Heart left ventricle (tissue), 13 donors: ENCODE measurements at regions not wholly inside any gene's neighbourhood (a gene's known extent, or its start where the extent isn't known, plus 50 kb on each side); places are given as distances from the start of the nearest gene placed in this dataset.

Experiments used
- POLR2A ChIP-seq, 2 donors: fragments of 450-650 bp; IDR thresholded peaks; one replicate each; pipeline ENCODE4 v1.6.1; 2017; ENCODE audit warnings: antibody characterized with exemption in 2 of 2, mild to moderate bottlenecking in 2 of 2, moderate library complexity in 2 of 2
- TF ChIP-seq, protein P1 (sequence below), 12 donors: fragments of 200-600 bp; sonication (generic) in 4 of 12; IDR thresholded peaks; one replicate each; pipeline versions ENCODE4 v1.5.0 to v1.8.0; 2018 to 2022; ENCODE audit warnings: antibody characterized with exemption in 12 of 12, mild to moderate bottlenecking in 5 of 12
- donor health status: ischemic (EF 13 %, LVEDD 7.1; RV severe dilation, severe dysfunction).
- donor health status: DM: no; HTN: yes; CAD: no.
- donor health status: DM: no; HTN: no; CAD: no.
- donor health status: ischemic (EF 25% LVEDD 6.9; RV normal size, moderate dysfunction).
- donor health status: ischemic (EF 25% LVEDD 5.7; RV mildly dilated, moderate dysfunction).
- donor health status: ischemic (EF 35%, LVEDD 5.7; RV mildly dilated, moderate dysfunction).
- donor health status: nonischemic (EF 11% LVEDD 7.7; RV severe dilation, severe dysfunction).
- donor health status: DM: yes; HTN: yes; CAD: no.
- donor health status: PGD.
- donor health status: ischemic (EF 29% LVEDD 5.4; RV normal size, mild dysfunction).
- donor health status: nonischemic (EF 23%, LVEDD 6.1; RV moderate dilation, normal function).

DNA sequence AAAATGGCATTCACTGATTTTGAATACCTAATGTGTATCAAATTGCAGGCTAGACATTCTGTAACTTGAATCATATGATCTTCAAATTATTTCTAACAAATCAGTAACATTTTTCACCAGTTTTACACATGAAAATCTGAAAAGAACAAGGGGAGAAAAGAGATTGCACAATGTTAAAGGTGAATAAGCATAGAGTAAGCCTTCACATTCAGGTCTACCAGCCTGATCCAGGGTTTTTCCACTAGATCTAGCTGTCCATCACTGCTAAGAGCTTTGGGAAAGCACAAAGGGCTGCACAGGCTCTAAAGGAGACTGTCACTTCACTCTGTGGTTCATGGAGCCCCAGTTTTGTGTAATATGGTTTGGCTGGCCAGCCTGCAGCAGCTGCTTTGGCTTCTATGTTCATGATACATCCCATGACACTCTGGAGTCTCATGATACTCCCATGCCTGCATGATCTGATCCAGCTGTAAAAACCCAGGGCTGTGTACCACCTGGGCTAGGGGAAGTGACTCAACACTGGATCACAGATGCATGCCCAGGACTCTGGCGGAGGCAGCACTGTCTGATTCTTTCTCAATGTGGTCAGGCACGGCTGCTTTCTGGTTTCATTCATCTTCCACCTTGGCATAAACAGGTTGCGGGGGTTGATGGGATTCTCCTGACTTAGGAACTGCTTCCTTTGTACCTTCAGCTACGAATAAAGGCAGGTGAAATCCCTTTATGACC, 859.7 kb downstream of the GALC start:
- TF ChIP-seq, protein P1, sequence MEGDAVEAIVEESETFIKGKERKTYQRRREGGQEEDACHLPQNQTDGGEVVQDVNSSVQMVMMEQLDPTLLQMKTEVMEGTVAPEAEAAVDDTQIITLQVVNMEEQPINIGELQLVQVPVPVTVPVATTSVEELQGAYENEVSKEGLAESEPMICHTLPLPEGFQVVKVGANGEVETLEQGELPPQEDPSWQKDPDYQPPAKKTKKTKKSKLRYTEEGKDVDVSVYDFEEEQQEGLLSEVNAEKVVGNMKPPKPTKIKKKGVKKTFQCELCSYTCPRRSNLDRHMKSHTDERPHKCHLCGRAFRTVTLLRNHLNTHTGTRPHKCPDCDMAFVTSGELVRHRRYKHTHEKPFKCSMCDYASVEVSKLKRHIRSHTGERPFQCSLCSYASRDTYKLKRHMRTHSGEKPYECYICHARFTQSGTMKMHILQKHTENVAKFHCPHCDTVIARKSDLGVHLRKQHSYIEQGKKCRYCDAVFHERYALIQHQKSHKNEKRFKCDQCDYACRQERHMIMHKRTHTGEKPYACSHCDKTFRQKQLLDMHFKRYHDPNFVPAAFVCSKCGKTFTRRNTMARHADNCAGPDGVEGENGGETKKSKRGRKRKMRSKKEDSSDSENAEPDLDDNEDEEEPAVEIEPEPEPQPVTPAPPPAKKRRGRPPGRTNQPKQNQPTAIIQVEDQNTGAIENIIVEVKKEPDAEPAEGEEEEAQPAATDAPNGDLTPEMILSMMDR (IDR thresholded peaks at IDR 0.05), result no peak
- TF ChIP-seq POLR2A (IDR thresholded peaks at IDR 0.05), result no peak
